ENCODE measurements at regions not wholly inside any gene's neighbourhood (a gene's known extent, or its start where the extent isn't known, plus 50 kb on each side); places are given as distances from the start of the nearest gene placed in this dataset.

DNA sequence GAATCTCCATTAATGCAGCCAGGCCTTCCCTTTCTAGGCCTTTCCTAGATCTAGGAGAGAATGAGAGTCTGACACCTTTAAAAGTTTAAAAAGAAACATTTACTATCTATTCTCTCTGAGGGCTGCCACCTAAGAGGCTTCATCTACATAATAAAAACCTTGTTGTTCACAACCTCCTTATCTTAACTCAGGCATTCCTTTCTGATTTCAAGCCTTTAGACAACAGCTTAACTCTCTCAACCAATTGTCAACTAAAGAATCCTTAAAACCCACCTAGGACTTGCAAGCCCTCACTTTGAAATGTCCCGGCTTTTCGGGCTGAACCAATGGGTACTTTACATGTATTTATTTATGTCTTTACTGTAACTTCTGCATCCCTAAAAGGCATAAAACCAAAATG is 64.3 kb upstream of the RET start:
- Histone ChIP-seq H3K23ac (ENCODE audit: low read depth, low read length) (no peak overlapping the region), H3K27me3 (ENCODE audit: control insufficient read depth, insufficient read depth, low read length) (no peaks in the 10 kb centered on the region; the same call in 1 of the 2 replicates), H2BK20ac (ENCODE audit: low read depth, low read length) (no peak overlapping the region), H3K4me2 (ENCODE audit: low read depth, low read length) (no peak overlapping the region), H3K27ac (ENCODE audit: insufficient read depth, low read length) (no peak overlapping the region), H3K18ac (ENCODE audit: low read depth, low read length) (no peak overlapping the region), H3K4ac (ENCODE audit: low read depth, low read length) (no peak overlapping the region), H3K4me3 (ENCODE audit: insufficient read depth, low read depth, low read length) (no peak overlapping the region), H3K79me1 (ENCODE audit: low read depth in 1 of 2, low read length in 2 of 2) (no peaks in the 10 kb centered on the region), H4K20me1 (ENCODE audit: insufficient read depth, low read length) (no peaks in the 10 kb centered on the region), H4K8ac (ENCODE audit: low read depth in 2 of 2, low read length in 2 of 2) (no peak overlapping the region), H4K5ac (ENCODE audit: low read depth, low read length) (no peak overlapping the region), H4K91ac (ENCODE audit: insufficient read depth, low read depth, low read length) (no peak overlapping the region), H2BK15ac (ENCODE audit: low read depth, low read length) (no peak overlapping the region), H2BK120ac (ENCODE audit: low read depth, low read length) (no peak overlapping the region), H3K9me1 (ENCODE audit: insufficient read depth, low read length) (no peaks in the 10 kb centered on the region), H2AK5ac (ENCODE audit: low read depth, low read length) (no peak overlapping the region), H3K9ac (ENCODE audit: low read depth, low read length) (no peak overlapping the region), H3K9me3 (ENCODE audit: control insufficient read depth, insufficient read depth, low read length) (no peaks in the 10 kb centered on the region), H3K14ac (replicated peaks; ENCODE audit: low read depth, low read length) (no peak overlapping the region), H2AK9ac (replicated peaks; ENCODE audit: low read depth, low read length, poor library complexity) (no peak overlapping the region), H2BK5ac (ENCODE audit: low read depth, low read length, poor library complexity, severe bottlenecking) (no peak overlapping the region), H3K56ac (ENCODE audit: extremely low read depth, insufficient read depth, low read length) (no peak overlapping the region), H3K36me3 (ENCODE audit: control insufficient read depth, insufficient read depth, low read length) (no peaks in the 10 kb centered on the region), H2AFZ (replicated peaks; ENCODE audit: low read length, poor library complexity) (no peak overlapping the region), H3K4me1 (ENCODE audit: control insufficient read depth, insufficient read depth, low read length) (no peaks in the 10 kb centered on the region)
- WGBS, 2 experiments (ENCODE audit: extremely low coverage in 2 of 2, insufficient read length in 1 of 2), result no CpG with 5 or more reads among the region's 2 CpGs
- intact Hi-C loops (cut with micrococcal nuclease) (no loop called here), in situ Hi-C loops (cut with MboI; ENCODE audit: low sequenced_read_pairs) (no loop called here), dilution Hi-C loops (cut with HindIII; ENCODE audit: low sequenced_read_pairs, unreplicated experiment) (no loop called here)
- ChIA-PET CTCF (no interaction called here), POLR2A (ENCODE audit: unreplicated experiment) (no interaction called here)
- no TSS peak for BruUV-seq (replicated peaks)
- no peak for DNase-seq
- ATAC-seq (ENCODE audit: low read depth), result no peak
- TF ChIP-seq RCOR1 (IDR thresholded peaks at IDR 0.05; ENCODE audit: insufficient replicate concordance, low read length) (no peak), MAZ (IDR thresholded peaks at IDR 0.05; ENCODE audit: borderline replicate concordance, low read depth, low read length) (no peak), MXI1 (IDR thresholded peaks at IDR 0.05; ENCODE audit: borderline replicate concordance, low read depth, low read length) (no peak), CEBPB (IDR thresholded peaks at IDR 0.05; ENCODE audit: low read depth, low read length) (no peak), NFE2L2 (IDR thresholded peaks at IDR 0.05; ENCODE audit: low read depth, low read length) (no peak), ELK1 (IDR thresholded peaks at IDR 0.05; ENCODE audit: borderline replicate concordance, low read depth, low read length) (no peak), FOS (IDR thresholded peaks at IDR 0.05; ENCODE audit: low read depth, low read length) (no peak), SMC3 (IDR thresholded peaks at IDR 0.05; ENCODE audit: low read depth, low read length) (no peak), RFX5 (IDR thresholded peaks at IDR 0.05; ENCODE audit: low read depth, low read length) (no peak), MAFK (IDR thresholded peaks at IDR 0.05; ENCODE audit: low read depth, low read length) (no peak), RAD21 (IDR thresholded peaks at IDR 0.05; ENCODE audit: low read length) (no peak)
- TF ChIP-seq, protein P1, sequence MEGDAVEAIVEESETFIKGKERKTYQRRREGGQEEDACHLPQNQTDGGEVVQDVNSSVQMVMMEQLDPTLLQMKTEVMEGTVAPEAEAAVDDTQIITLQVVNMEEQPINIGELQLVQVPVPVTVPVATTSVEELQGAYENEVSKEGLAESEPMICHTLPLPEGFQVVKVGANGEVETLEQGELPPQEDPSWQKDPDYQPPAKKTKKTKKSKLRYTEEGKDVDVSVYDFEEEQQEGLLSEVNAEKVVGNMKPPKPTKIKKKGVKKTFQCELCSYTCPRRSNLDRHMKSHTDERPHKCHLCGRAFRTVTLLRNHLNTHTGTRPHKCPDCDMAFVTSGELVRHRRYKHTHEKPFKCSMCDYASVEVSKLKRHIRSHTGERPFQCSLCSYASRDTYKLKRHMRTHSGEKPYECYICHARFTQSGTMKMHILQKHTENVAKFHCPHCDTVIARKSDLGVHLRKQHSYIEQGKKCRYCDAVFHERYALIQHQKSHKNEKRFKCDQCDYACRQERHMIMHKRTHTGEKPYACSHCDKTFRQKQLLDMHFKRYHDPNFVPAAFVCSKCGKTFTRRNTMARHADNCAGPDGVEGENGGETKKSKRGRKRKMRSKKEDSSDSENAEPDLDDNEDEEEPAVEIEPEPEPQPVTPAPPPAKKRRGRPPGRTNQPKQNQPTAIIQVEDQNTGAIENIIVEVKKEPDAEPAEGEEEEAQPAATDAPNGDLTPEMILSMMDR (conservative IDR thresholded peaks at IDR 0.05; ENCODE audit: low read depth, low read length), result no peak
- TF ChIP-seq, protein P2, sequence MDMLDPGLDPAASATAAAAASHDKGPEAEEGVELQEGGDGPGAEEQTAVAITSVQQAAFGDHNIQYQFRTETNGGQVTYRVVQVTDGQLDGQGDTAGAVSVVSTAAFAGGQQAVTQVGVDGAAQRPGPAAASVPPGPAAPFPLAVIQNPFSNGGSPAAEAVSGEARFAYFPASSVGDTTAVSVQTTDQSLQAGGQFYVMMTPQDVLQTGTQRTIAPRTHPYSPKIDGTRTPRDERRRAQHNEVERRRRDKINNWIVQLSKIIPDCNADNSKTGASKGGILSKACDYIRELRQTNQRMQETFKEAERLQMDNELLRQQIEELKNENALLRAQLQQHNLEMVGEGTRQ (IDR thresholded peaks at IDR 0.05; ENCODE audit: low read depth, low read length), result no peak

Measured in IMR-90 (cell line).